ENCODE measurements at regions not wholly inside any gene's neighbourhood (a gene's known extent, or its start where the extent isn't known, plus 50 kb on each side); places are given as distances from the start of the nearest gene placed in this dataset.

DNA sequence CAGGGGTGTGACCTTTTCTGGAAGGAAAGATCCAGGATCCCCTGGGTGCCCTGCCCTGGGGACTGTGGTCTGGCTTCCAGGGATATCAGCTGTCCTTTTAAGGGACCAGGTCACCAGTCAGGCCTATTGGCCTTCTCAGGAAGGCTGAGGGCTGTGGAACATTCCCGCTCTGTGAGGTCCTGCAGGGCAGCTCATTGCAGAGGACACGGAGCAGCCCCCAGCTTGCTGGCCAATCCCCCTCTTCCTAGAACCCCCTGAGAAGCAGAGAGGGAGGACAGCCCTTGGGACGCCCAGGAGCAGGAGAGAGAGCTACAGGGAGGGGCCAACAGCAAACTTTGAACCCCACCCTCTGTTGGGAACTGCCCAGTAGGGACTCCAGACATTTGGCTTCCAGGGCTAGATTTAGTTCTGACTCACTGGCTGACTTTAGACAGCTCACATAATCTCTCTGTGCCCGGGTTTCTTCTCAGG lies 67.9 kb upstream of the COL13A1 start:
- POLR2A ChIA-PET = interaction anchor here (1.1 kb wide), 1 partner anchor 36 kb away, joined by 3 read pairs; no protein-coding TSS in a partner anchor
- TF ChIP-seq, protein P1, sequence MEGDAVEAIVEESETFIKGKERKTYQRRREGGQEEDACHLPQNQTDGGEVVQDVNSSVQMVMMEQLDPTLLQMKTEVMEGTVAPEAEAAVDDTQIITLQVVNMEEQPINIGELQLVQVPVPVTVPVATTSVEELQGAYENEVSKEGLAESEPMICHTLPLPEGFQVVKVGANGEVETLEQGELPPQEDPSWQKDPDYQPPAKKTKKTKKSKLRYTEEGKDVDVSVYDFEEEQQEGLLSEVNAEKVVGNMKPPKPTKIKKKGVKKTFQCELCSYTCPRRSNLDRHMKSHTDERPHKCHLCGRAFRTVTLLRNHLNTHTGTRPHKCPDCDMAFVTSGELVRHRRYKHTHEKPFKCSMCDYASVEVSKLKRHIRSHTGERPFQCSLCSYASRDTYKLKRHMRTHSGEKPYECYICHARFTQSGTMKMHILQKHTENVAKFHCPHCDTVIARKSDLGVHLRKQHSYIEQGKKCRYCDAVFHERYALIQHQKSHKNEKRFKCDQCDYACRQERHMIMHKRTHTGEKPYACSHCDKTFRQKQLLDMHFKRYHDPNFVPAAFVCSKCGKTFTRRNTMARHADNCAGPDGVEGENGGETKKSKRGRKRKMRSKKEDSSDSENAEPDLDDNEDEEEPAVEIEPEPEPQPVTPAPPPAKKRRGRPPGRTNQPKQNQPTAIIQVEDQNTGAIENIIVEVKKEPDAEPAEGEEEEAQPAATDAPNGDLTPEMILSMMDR (IDR thresholded peaks at IDR 0.05; ENCODE audit: unreplicated experiment) = no peak
- BruUV-seq (replicated peaks) = no TSS peak
- no peaks in the 10 kb centered on the region for H3K9me3 Mint-ChIP-seq (ENCODE audit: unreplicated experiment)
- no peak overlapping the region for H3K4me3 Mint-ChIP-seq (ENCODE audit: unreplicated experiment)
- intact Hi-C loops (cut with micrococcal nuclease) = no loop called here
- CTCF ChIA-PET = interaction anchor here (0.6 to 1.7 kb wide), 2 partner anchors 16 to 374 kb away, joined by 3 to 5 read pairs; no protein-coding TSS in a partner anchor
- peak; percentile 24 for DNase-seq (ENCODE audit: unreplicated experiment)
- H3K27ac Mint-ChIP-seq (ENCODE audit: low read depth, unreplicated experiment) = no peak overlapping the region
- no peaks in the 10 kb centered on the region for H3K36me3 Mint-ChIP-seq (ENCODE audit: insufficient read depth, unreplicated experiment)
- H3K4me1 Mint-ChIP-seq (ENCODE audit: insufficient read depth, unreplicated experiment) = peaks cover 2% of the 10 kb centered on the region
- no peaks in the 10 kb centered on the region for H3K27me3 Mint-ChIP-seq (ENCODE audit: insufficient read depth, unreplicated experiment)

DNA sequence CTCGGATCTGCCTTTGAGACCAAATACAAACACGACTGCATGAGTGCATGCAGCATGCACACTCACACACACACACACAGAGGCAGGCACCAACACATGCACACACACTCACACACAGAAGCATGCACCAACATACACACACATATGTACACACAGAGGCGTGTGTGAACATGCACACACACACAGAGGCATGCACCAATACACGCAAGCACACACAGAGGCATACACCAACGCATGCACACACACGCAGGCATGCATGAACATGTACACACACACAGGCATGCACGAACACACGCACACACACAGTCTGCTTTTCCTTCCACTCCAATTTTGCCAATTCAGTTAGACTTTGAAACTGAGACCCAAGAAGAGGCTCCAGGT lies 67.3 kb upstream of the COL13A1 start:
- no peak for DNase-seq (ENCODE audit: unreplicated experiment)
- Mint-ChIP-seq H3K27ac (ENCODE audit: low read depth, unreplicated experiment) (no peak overlapping the region), H3K4me3 (ENCODE audit: unreplicated experiment) (no peak overlapping the region), H3K9me3 (ENCODE audit: unreplicated experiment) (no peaks in the 10 kb centered on the region), H3K27me3 (ENCODE audit: insufficient read depth, unreplicated experiment) (no peaks in the 10 kb centered on the region), H3K4me1 (ENCODE audit: insufficient read depth, unreplicated experiment) (no peaks in the 10 kb centered on the region), H3K36me3 (ENCODE audit: insufficient read depth, unreplicated experiment) (no peaks in the 10 kb centered on the region)
- TF ChIP-seq, protein P1 (IDR thresholded peaks at IDR 0.05; ENCODE audit: unreplicated experiment) = no peak
- BruUV-seq (replicated peaks) = no TSS peak
- ChIA-PET POLR2A (interaction anchor here (1.1 kb wide), 1 partner anchor 35 kb away, joined by 3 read pairs; no protein-coding TSS in a partner anchor), CTCF (interaction anchor here (1.7 kb wide), 1 partner anchor 17 kb away, joined by 5 read pairs; no protein-coding TSS in a partner anchor)
- intact Hi-C loops (cut with micrococcal nuclease) = no loop called here

DNA sequence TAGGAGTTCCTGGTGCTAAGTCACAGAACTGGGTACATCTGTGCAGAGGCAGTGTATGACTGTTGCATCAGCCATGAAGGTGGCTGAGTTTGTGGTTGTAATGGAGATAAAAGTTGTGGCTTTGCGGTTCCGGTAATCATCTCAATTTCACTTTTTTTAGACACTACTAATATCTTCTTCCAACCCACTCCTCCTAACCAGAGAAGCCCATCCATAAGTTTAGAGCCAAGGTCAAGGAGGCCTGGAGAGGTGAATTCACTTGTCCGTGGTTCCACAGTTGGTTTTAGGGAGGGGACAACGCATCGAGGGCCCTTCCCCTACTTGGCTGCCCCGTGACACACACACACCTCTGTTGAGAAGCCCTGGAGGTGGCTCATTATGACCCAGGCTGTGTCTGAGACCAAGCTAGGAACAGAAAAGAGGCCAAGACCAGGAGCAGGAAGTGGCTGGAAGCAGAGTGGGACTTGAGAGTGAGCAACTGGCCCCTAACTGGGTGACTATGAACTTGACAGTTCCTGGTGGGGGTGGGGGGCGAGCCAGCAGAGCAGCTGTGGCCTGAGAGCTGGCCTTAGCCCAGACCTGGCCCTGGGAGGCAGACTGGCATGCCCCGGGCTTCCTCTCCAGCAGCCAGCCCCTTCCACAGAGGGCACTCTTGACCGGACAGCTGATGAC lies 66.8 kb upstream of the COL13A1 start:
- H3K36me3 Mint-ChIP-seq (ENCODE audit: insufficient read depth, unreplicated experiment) = no peaks in the 10 kb centered on the region
- intact Hi-C loops (cut with micrococcal nuclease) = no loop called here
- CTCF ChIA-PET = no interaction called here
- no peaks in the 10 kb centered on the region for H3K9me3 Mint-ChIP-seq (ENCODE audit: unreplicated experiment)
- POLR2A ChIA-PET = interaction anchor here (1.1 kb wide), 1 partner anchor 35 kb away, joined by 3 read pairs; no protein-coding TSS in a partner anchor
- H3K27me3 Mint-ChIP-seq (ENCODE audit: insufficient read depth, unreplicated experiment) = no peaks in the 10 kb centered on the region
- no peak overlapping the region for H3K27ac Mint-ChIP-seq (ENCODE audit: low read depth, unreplicated experiment)
- no TSS peak for BruUV-seq (replicated peaks)
- no peaks in the 10 kb centered on the region for H3K4me1 Mint-ChIP-seq (ENCODE audit: insufficient read depth, unreplicated experiment)
- TF ChIP-seq, protein P1 (IDR thresholded peaks at IDR 0.05; ENCODE audit: unreplicated experiment) = no peak
- no peak for DNase-seq (ENCODE audit: unreplicated experiment)
- no peak overlapping the region for H3K4me3 Mint-ChIP-seq (ENCODE audit: unreplicated experiment)

DNA sequence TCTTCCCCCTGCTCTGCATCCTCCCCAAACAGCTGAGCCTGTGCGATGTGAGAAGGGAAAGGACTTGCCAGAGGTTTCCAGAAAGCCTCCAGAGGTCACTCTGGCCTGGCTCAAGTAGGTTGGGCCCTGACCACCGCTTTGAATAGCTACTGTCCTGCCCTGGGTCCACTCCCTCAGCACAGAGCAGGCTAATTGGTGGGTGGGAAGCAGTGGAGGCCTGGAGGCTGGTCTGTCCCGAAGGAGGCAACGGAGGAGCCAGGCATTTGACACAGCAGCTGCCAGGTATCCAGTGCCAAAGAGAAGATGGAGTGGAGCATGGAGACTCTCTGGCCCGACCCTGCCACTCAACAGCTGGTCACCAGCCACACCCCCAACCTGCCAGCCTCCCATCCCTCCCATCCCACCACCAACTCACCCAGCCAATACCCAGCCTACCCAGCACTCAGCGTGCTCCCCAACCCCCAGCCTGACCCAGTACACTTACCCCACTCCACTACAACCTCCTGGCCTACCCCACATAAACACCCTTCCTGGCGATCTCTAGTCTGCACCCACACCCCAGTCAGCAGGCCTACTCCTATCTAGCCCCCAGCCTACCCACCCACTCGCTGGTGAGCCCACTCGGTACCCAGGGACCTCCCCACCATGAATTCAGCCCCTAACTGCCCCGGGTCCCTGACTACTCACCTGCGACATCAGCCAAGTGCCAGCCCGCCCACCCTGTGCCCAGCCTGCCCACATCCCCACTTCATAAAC lies 64.6 kb upstream of the COL13A1 start:
- H3K27ac Mint-ChIP-seq (ENCODE audit: low read depth, unreplicated experiment) = no peak overlapping the region
- CTCF ChIA-PET = interaction anchor here (0.6 to 1.0 kb wide), 3 partner anchors 19 to 1558 kb away, joined by 3 to 4 read pairs (median 4); no protein-coding TSS in a partner anchor
- POLR2A ChIA-PET = interaction anchor here (1.0 kb wide), 1 partner anchor 14 kb away, joined by 3 read pairs; no protein-coding TSS in a partner anchor
- TF ChIP-seq, protein P1 (IDR thresholded peaks at IDR 0.05; ENCODE audit: unreplicated experiment) = no peak
- H3K36me3 Mint-ChIP-seq (ENCODE audit: insufficient read depth, unreplicated experiment) = no peaks in the 10 kb centered on the region
- no peak overlapping the region for H3K4me3 Mint-ChIP-seq (ENCODE audit: unreplicated experiment)
- no peaks in the 10 kb centered on the region for H3K27me3 Mint-ChIP-seq (ENCODE audit: insufficient read depth, unreplicated experiment)
- no peaks in the 10 kb centered on the region for H3K9me3 Mint-ChIP-seq (ENCODE audit: unreplicated experiment)
- DNase-seq (ENCODE audit: unreplicated experiment) = no peak
- BruUV-seq (replicated peaks) = no TSS peak
- H3K4me1 Mint-ChIP-seq (ENCODE audit: insufficient read depth, unreplicated experiment) = no peaks in the 10 kb centered on the region
- intact Hi-C loops (cut with micrococcal nuclease) = no loop called here

Data from MCF 10A (cell line).